ENCODE measurements at regions not wholly inside any gene's neighbourhood (a gene's known extent, or its start where the extent isn't known, plus 50 kb on each side); places are given as distances from the start of the nearest gene placed in this dataset.
"Not testable (repeated sequence)": the region's sequence is repeated elsewhere in the genome, so short reads cannot be mapped to it uniquely, and the experiment has no call there.

DNA sequence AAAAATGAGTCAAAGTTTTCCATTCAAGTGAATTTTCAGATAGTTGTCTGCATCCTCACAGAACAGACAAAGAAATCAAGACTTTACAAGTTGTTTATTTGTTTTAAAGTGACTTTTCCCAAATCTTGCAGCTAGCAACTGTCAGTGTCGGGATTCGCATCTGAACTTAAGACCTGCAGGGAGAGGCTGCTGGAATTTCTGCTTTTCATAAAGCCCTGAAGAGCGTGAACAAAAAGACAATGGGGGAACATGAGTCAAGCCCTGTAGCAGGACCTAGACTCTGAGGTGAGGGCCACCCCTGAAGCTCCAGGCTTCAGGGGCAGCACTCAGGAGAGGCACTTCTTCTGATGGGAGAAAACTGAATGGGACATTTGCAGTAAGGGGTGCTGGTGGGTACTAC is 108.2 kb upstream of the CTAGE1 start:
- TF ChIP-seq GABPA (IDR thresholded peaks at IDR 0.05; ENCODE audit: low read depth) (no peak), POLR2AphosphoS5 (IDR thresholded peaks at IDR 0.05; ENCODE audit: low read depth) (no peak)
- TF ChIP-seq, protein P1, sequence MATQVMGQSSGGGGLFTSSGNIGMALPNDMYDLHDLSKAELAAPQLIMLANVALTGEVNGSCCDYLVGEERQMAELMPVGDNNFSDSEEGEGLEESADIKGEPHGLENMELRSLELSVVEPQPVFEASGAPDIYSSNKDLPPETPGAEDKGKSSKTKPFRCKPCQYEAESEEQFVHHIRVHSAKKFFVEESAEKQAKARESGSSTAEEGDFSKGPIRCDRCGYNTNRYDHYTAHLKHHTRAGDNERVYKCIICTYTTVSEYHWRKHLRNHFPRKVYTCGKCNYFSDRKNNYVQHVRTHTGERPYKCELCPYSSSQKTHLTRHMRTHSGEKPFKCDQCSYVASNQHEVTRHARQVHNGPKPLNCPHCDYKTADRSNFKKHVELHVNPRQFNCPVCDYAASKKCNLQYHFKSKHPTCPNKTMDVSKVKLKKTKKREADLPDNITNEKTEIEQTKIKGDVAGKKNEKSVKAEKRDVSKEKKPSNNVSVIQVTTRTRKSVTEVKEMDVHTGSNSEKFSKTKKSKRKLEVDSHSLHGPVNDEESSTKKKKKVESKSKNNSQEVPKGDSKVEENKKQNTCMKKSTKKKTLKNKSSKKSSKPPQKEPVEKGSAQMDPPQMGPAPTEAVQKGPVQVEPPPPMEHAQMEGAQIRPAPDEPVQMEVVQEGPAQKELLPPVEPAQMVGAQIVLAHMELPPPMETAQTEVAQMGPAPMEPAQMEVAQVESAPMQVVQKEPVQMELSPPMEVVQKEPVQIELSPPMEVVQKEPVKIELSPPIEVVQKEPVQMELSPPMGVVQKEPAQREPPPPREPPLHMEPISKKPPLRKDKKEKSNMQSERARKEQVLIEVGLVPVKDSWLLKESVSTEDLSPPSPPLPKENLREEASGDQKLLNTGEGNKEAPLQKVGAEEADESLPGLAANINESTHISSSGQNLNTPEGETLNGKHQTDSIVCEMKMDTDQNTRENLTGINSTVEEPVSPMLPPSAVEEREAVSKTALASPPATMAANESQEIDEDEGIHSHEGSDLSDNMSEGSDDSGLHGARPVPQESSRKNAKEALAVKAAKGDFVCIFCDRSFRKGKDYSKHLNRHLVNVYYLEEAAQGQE (IDR thresholded peaks at IDR 0.05; ENCODE audit: insufficient replicate concordance, low read depth), result no peak
- DNase-seq (ENCODE audit: low read depth in 1 of 2, low spot score in 1 of 2), result no peak
- no peak overlapping the region for H3K4me3 ChIP-seq (replicated peaks; ENCODE audit: insufficient read depth, low read length)
- H3K27me3 ChIP-seq (ENCODE audit: insufficient read depth, poor library complexity, severe bottlenecking), result no peaks in the 10 kb centered on the region
- no peak overlapping the region for H3K27ac ChIP-seq (replicated peaks)

DNA sequence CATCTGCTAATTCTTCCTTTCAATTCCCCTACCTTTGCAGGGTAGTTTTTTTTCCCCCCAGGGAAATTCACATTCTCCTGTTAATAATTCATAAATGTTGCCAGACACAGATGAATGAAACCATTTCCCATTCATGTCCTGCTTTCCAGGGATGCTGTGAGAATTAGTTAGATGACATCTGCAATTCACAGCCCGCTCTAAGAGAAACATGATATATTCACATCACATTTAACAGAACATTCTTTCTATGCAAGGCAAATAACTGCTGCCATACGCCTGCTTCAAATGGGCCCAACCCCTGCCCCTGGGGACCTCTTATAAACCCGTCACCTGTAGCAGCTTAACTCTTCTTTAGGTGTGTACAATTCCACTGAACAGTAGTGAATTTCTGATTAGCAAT is 110.6 kb upstream of the CTAGE1 start:
- DNase-seq (ENCODE audit: low read depth in 1 of 2, low spot score in 1 of 2), result no peak
- TF ChIP-seq GABPA (IDR thresholded peaks at IDR 0.05; ENCODE audit: low read depth) (no peak), POLR2AphosphoS5 (IDR thresholded peaks at IDR 0.05; ENCODE audit: low read depth) (no peak)
- TF ChIP-seq, protein P2, sequence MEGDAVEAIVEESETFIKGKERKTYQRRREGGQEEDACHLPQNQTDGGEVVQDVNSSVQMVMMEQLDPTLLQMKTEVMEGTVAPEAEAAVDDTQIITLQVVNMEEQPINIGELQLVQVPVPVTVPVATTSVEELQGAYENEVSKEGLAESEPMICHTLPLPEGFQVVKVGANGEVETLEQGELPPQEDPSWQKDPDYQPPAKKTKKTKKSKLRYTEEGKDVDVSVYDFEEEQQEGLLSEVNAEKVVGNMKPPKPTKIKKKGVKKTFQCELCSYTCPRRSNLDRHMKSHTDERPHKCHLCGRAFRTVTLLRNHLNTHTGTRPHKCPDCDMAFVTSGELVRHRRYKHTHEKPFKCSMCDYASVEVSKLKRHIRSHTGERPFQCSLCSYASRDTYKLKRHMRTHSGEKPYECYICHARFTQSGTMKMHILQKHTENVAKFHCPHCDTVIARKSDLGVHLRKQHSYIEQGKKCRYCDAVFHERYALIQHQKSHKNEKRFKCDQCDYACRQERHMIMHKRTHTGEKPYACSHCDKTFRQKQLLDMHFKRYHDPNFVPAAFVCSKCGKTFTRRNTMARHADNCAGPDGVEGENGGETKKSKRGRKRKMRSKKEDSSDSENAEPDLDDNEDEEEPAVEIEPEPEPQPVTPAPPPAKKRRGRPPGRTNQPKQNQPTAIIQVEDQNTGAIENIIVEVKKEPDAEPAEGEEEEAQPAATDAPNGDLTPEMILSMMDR (IDR thresholded peaks at IDR 0.05; ENCODE audit: insufficient read depth, low read length), result no peak
- H3K4me3 ChIP-seq (replicated peaks; ENCODE audit: insufficient read depth, low read length), result no peak overlapping the region
- no peaks in the 10 kb centered on the region for H3K27me3 ChIP-seq (ENCODE audit: insufficient read depth, poor library complexity, severe bottlenecking)
- no peak overlapping the region for H3K27ac ChIP-seq (replicated peaks)

DNA sequence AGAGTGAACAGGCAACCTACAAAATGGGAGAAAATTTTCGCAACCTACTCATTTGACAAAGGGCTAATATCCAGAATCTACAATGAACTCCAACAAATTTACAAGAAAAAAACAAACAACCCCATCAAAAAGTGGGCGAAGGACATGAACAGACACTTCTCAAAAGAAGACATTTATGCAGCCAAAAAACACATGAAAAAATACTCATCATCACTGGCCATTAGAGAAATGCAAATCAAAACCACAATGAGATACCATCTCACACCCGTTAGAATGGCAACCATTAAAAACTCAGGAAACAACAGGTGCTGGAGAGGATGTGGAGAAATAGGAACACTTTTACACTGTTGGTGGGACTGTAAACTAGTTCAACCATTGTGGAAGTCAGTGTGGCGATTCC is 117.0 kb upstream of the CTAGE1 start:
- H3K27ac ChIP-seq (replicated peaks); H3K27me3 ChIP-seq (ENCODE audit: insufficient read depth, poor library complexity, severe bottlenecking); DNase-seq (ENCODE audit: low read depth in 1 of 2, low spot score in 1 of 2); H3K4me3 ChIP-seq (replicated peaks; ENCODE audit: insufficient read depth, low read length): not testable (repeated sequence)

DNA sequence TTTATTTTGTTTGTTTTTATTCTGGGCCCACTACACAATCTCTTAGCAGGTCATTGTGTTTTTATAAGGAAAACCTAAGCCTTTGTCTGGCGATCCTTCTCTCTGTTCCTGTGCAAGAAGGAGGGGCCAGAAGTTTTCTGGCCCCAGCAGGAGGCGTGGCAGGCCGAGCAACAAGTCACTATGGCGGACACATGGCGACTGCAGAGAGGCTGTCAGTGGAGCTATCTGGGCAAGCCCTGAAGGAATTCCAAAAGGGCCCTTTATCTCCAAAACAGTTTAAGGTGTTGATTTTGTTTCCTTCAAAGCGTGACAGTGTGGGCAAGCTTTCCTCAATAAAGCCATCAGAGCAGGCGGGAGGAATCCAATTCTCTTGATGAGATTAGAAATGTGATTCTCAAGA is 118.8 kb upstream of the CTAGE1 start:
- no peak overlapping the region for H3K4me3 ChIP-seq (replicated peaks; ENCODE audit: insufficient read depth, low read length)
- H3K27me3 ChIP-seq (ENCODE audit: insufficient read depth, poor library complexity, severe bottlenecking), result no peaks in the 10 kb centered on the region
- H3K27ac ChIP-seq (replicated peaks), result no peak overlapping the region
- no peak for DNase-seq (ENCODE audit: low read depth in 1 of 2, low spot score in 1 of 2)
- TF ChIP-seq, protein P2 (IDR thresholded peaks at IDR 0.05; ENCODE audit: insufficient read depth, low read length), result no peak
- TF ChIP-seq SPI1 (IDR thresholded peaks at IDR 0.05; ENCODE audit: borderline replicate concordance, low read depth), result no peak
- TF ChIP-seq, protein P1 (IDR thresholded peaks at IDR 0.05; ENCODE audit: insufficient replicate concordance, low read depth), result no peak
- TF ChIP-seq POLR2AphosphoS5 (IDR thresholded peaks at IDR 0.05; ENCODE audit: low read depth), result no peak

DNA sequence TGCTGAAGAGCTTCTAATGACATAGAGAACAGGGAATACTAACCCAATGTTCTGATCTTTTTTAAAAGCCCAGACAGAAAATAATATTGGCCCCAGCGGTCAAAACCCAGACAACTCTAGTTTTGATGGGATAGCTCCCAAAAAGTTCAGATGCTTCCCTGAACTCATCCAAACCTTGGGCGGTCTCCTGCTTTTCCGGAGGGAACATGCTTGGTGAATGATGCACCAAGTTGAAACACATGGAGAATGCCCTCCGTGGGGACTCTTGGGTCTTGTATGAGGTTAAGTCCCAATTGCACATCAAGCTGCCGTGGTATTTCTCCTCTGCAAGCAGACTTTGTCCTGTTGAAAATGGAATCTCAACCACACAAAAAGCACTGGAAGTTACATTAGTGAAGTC is 120.7 kb upstream of the CTAGE1 start:
- H3K27ac ChIP-seq (replicated peaks), result no peak overlapping the region
- no peak overlapping the region for H3K4me3 ChIP-seq (replicated peaks; ENCODE audit: insufficient read depth, low read length)
- H3K27me3 ChIP-seq (ENCODE audit: insufficient read depth, poor library complexity, severe bottlenecking), result no peaks in the 10 kb centered on the region
- TF ChIP-seq, protein P1 (IDR thresholded peaks at IDR 0.05; ENCODE audit: insufficient replicate concordance, low read depth), result no peak
- no peak for DNase-seq (ENCODE audit: low read depth in 1 of 2, low spot score in 1 of 2)

All from HL-60 (cell line).